IMR-90 (cell line): ENCODE measurements at regions not wholly inside any gene's neighbourhood (a gene's known extent, or its start where the extent isn't known, plus 50 kb on each side); places are given as distances from the start of the nearest gene placed in this dataset.

Source experiments
- ATAC-seq: fragments of 200-7000 bp; cut with Tn5 transposase; 2 replicates; pipeline ENCODE4 v1.9.1; 2020; ENCODE audit warnings: low read depth, mild to moderate bottlenecking, moderate library complexity
- BruUV-seq: library from RNA; stranded (reverse); fragments of 400-500 nt; replicated peaks from 2 replicates; lab custom pipeline; 2021; lab: Mats Ljungman, UMichigan
- CTCF ChIA-PET: fragments of 300-600 bp; formaldehyde crosslinking; extraction: SDS; loops from one replicate; lab custom pipeline; 2021; ENCODE audit warnings: antibody characterized with exemption; lab: Yijun Ruan, JAX
- POLR2A ChIA-PET: fragments of 300-600 bp; sonication (Branson Sonifier 250); formaldehyde crosslinking; loops from one replicate; lab custom pipeline; 2022; ENCODE audit warnings: antibody characterized with exemption; ENCODE audit not compliant: unreplicated experiment; lab: Charles Lee
- DNase-seq: peaks from one replicate; pipeline ENCODE4 v3.0.0; 2013
- H2AFZ ChIP-seq: replicated peaks from 2 replicates; pipeline ENCODE3; 2013; ENCODE audit warnings: low read length, mild to moderate bottlenecking; ENCODE audit not compliant: poor library complexity
- H2AK5ac ChIP-seq: 2 replicates; pipeline ENCODE4 v1.6.1; 2013; ENCODE audit warnings: low read depth, low read length, inconsistent platforms
- H2AK9ac ChIP-seq: replicated peaks from 2 replicates; pipeline ENCODE3; 2013; ENCODE audit warnings: mild to moderate bottlenecking, low read depth, low read length, moderate library complexity; ENCODE audit not compliant: poor library complexity
- H2BK120ac ChIP-seq: 2 replicates; pipeline ENCODE4 v1.6.1; 2013; ENCODE audit warnings: low read depth, low read length, inconsistent platforms
- H2BK15ac ChIP-seq: 3 replicates; pipeline ENCODE4 v1.6.1; 2013; ENCODE audit warnings: low read depth, low read length, inconsistent platforms
- H2BK20ac ChIP-seq: 2 replicates; pipeline ENCODE4 v1.6.1; 2013; ENCODE audit warnings: low read depth, mild to moderate bottlenecking, inconsistent platforms, low read length, moderate library complexity
- H2BK5ac ChIP-seq: 2 replicates; pipeline ENCODE4 v1.6.1; 2013; ENCODE audit warnings: mild to moderate bottlenecking, low read depth, low read length, inconsistent platforms; ENCODE audit not compliant: poor library complexity, severe bottlenecking
- H3K14ac ChIP-seq: replicated peaks from 2 replicates; pipeline ENCODE4 v1.6.1; 2013; ENCODE audit warnings: low read depth, low read length, inconsistent platforms
- H3K18ac ChIP-seq: 2 replicates; pipeline ENCODE4 v1.6.1; 2013; ENCODE audit warnings: low read depth, low read length, control low read depth
- H3K23ac ChIP-seq: 2 replicates; pipeline ENCODE4 v1.6.1; 2013; ENCODE audit warnings: low read depth, low read length, inconsistent platforms
- H3K27ac ChIP-seq: 2 replicates; pipeline ENCODE4 v1.5.1; 2013; ENCODE audit warnings: mild to moderate bottlenecking, control low read depth, low read length; ENCODE audit not compliant: insufficient read depth
- H3K27me3 ChIP-seq: 2 replicates; pipeline ENCODE4 v1.6.1; 2013; ENCODE audit warnings: low read length; ENCODE audit not compliant: control insufficient read depth, insufficient read depth
- H3K36me3 ChIP-seq: 2 replicates; pipeline ENCODE4 v1.6.1; 2013; ENCODE audit warnings: low read length, mixed read lengths; ENCODE audit not compliant: control insufficient read depth, insufficient read depth
- H3K4ac ChIP-seq: 2 replicates; pipeline ENCODE4 v1.6.1; 2013; ENCODE audit warnings: low read depth, low read length, inconsistent platforms
- H3K4me1 ChIP-seq: 2 replicates; pipeline ENCODE4 v1.6.1; 2013; ENCODE audit warnings: low read length, mixed read lengths; ENCODE audit not compliant: control insufficient read depth, insufficient read depth
- H3K4me2 ChIP-seq: 2 replicates; pipeline ENCODE4 v1.6.1; 2013; ENCODE audit warnings: low read depth, mild to moderate bottlenecking, control low read depth, low read length, moderate library complexity
- H3K4me3 ChIP-seq: 2 replicates; pipeline ENCODE4 v1.5.1; 2013; ENCODE audit warnings: low read depth, mild to moderate bottlenecking, control low read depth, low read length, moderate library complexity; ENCODE audit not compliant: insufficient read depth
- H3K56ac ChIP-seq: 2 replicates; pipeline ENCODE4 v1.6.1; 2013; ENCODE audit warnings: low read length, inconsistent platforms; ENCODE audit not compliant: insufficient read depth; ENCODE audit errors: extremely low read depth
- H3K79me1 ChIP-seq, 2 experiments: 2 replicates each; pipeline ENCODE4 v1.6.1; 2013; ENCODE audit warnings: low read length in 2 of 2, inconsistent platforms in 1 of 2, low read depth in 1 of 2
- H3K9ac ChIP-seq: 2 replicates; pipeline ENCODE4 v1.6.1; 2013; ENCODE audit warnings: low read depth, low read length, control low read depth
- H3K9me1 ChIP-seq: 2 replicates; pipeline ENCODE4 v1.6.1; 2013; ENCODE audit warnings: low read length, inconsistent platforms; ENCODE audit not compliant: insufficient read depth
- H3K9me3 ChIP-seq: 2 replicates; pipeline ENCODE4 v1.6.1; 2013; ENCODE audit warnings: low read length; ENCODE audit not compliant: control insufficient read depth, insufficient read depth
- H4K20me1 ChIP-seq: 2 replicates; pipeline ENCODE4 v1.6.1; 2013; ENCODE audit warnings: low read length, inconsistent platforms; ENCODE audit not compliant: insufficient read depth
- H4K5ac ChIP-seq: 2 replicates; pipeline ENCODE4 v1.6.1; 2013; ENCODE audit warnings: mild to moderate bottlenecking, low read depth, low read length, control low read depth
- H4K8ac ChIP-seq, 2 experiments: 2 replicates each; pipeline ENCODE4 v1.6.1; 2013; ENCODE audit warnings: low read depth in 2 of 2, low read length in 2 of 2, control low read depth in 1 of 2, inconsistent platforms in 1 of 2
- H4K91ac ChIP-seq: 2 replicates; pipeline ENCODE4 v1.6.1; 2013; ENCODE audit warnings: low read depth, low read length, inconsistent platforms; ENCODE audit not compliant: insufficient read depth
- CHD1 ChIP-seq: IDR thresholded peaks from 2 replicates; pipeline ENCODE4 v1.6.1; 2012; ENCODE audit warnings: low read depth, low read length, improper control_type of control experiment
- FOS ChIP-seq: fragments of 150-350 bp; IDR thresholded peaks from 2 replicates; pipeline ENCODE4 v1.6.1; 2016; ENCODE audit warnings: low read depth, low read length
- MAFK ChIP-seq: IDR thresholded peaks from 2 replicates; pipeline ENCODE4 v1.6.1; 2012; ENCODE audit warnings: low read depth, low read length, improper control_type of control experiment
- NFE2L2 ChIP-seq: fragments of 150-350 bp; IDR thresholded peaks from 2 replicates; pipeline ENCODE4 v1.6.1; 2016; ENCODE audit warnings: low read depth, mild to moderate bottlenecking, low read length
- POLR2A ChIP-seq: IDR thresholded peaks from 2 replicates; pipeline ENCODE4 v1.6.1; 2012; ENCODE audit warnings: mild to moderate bottlenecking, low read depth, low read length
- RAD21 ChIP-seq: IDR thresholded peaks from 2 replicates; pipeline ENCODE4 v1.6.1; 2012; ENCODE audit warnings: low read length, improper control_type of control experiment
- RCOR1 ChIP-seq: IDR thresholded peaks from 2 replicates; pipeline ENCODE4 v1.6.1; 2012; ENCODE audit warnings: mild to moderate bottlenecking, low read length, improper control_type of control experiment; ENCODE audit not compliant: insufficient replicate concordance
- RFX5 ChIP-seq: IDR thresholded peaks from 2 replicates; pipeline ENCODE4 v1.8.0; 2012; ENCODE audit warnings: low read depth, mild to moderate bottlenecking, low read length, moderate library complexity
- SMC3 ChIP-seq: fragments of 150-350 bp; IDR thresholded peaks from 2 replicates; pipeline ENCODE4 v1.6.1; 2016; ENCODE audit warnings: low read depth, mild to moderate bottlenecking, antibody characterized with exemption, low read length, moderate library complexity
- WGBS, 2 experiments: methylation state at CpG; one replicate each; pipeline versions ENCODE4 v1.1.5 to v1.1.7; 2013; ENCODE audit warnings: missing lambda C conversion rate in 2 of 2; ENCODE audit not compliant: insufficient read length in 1 of 2; ENCODE audit errors: extremely low coverage in 2 of 2; 5-methylcytosine and 5-hydroxymethylcytosine counted together
- dilution Hi-C: fragments of 300-500 bp; cut with HindIII; formaldehyde crosslinking; loops from one replicate; pipeline ENCODE4 v1.14.3; 2018; ENCODE audit warnings: low sequenced_read_pairs; ENCODE audit not compliant: unreplicated experiment
- in situ Hi-C: fragments of 300-500 bp; cut with MboI; formaldehyde crosslinking; loops from 3 replicates; pipeline ENCODE4 v1.14.3; 2019; ENCODE audit warnings: low sequenced_read_pairs, inconsistent platforms, mixed read lengths
- intact Hi-C: fragments of 100-400 bp; cut with micrococcal nuclease; formaldehyde crosslinking; loops from 2 replicates; pipeline ENCODE4 v1.10.0; 2022
- TF ChIP-seq, protein P1 (sequence below): fragments of 150-350 bp; IDR thresholded peaks from 2 replicates; pipeline ENCODE4 v1.6.1; 2017; ENCODE audit warnings: mild to moderate bottlenecking, antibody characterized with exemption, low read length, low read depth
- TF ChIP-seq, protein P2 (sequence below): conservative IDR thresholded peaks from 2 replicates; pipeline ENCODE4 v1.5.1; 2012; ENCODE audit warnings: mild to moderate bottlenecking, low read depth, low read length, improper control_type of control experiment

DNA sequence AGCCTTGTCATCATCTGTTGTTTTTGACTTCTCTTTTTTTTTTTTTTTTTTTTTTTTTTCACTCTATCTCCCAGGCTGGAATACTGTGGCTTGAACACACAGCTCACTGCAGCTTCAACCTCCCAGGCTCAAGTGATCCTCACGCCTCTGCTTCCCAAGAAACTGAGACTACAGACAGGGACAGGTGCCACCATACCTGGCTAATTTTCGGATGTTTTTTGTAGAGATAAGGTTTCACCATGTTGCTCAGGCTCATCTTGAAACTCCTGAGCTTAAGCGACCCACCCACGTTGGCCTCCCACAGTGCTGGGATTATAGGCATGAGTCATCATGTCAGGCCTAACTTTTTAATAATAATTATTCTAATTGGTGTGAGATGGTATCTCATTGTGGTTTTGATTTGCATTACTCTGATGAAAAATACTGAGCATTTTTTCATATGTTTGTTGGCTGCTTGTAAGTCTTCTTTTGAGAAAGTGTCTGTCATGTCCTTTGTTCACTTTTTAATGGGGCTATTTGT lies 51.3 kb upstream of the OR9G4 start:
- no peak overlapping the region for H3K23ac ChIP-seq
- H4K20me1 ChIP-seq: no peaks in the 10 kb centered on the region
- no peaks in the 10 kb centered on the region for H3K79me1 ChIP-seq
- H3K9ac ChIP-seq: no peak overlapping the region
- H3K56ac ChIP-seq: no peak overlapping the region
- no peak overlapping the region for H2BK20ac ChIP-seq
- H4K5ac ChIP-seq: no peak overlapping the region
- no peak overlapping the region for H2BK5ac ChIP-seq
- no peak overlapping the region for H3K14ac ChIP-seq
- H4K91ac ChIP-seq: no peak overlapping the region
- intact Hi-C loops (loop anchor here (10.0 kb wide), 1 partner anchor 45 kb away; no protein-coding TSS in a partner anchor), dilution Hi-C loops (no loop called here), in situ Hi-C loops (no loop called here)
- ATAC-seq (no peak), DNase-seq (no peak)
- H4K8ac ChIP-seq: no peak overlapping the region
- TF ChIP-seq, protein P1, sequence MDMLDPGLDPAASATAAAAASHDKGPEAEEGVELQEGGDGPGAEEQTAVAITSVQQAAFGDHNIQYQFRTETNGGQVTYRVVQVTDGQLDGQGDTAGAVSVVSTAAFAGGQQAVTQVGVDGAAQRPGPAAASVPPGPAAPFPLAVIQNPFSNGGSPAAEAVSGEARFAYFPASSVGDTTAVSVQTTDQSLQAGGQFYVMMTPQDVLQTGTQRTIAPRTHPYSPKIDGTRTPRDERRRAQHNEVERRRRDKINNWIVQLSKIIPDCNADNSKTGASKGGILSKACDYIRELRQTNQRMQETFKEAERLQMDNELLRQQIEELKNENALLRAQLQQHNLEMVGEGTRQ: no peak
- TF ChIP-seq SMC3 (no peak), RFX5 (no peak), RCOR1 (no peak), RAD21 (no peak), FOS (no peak), NFE2L2 (no peak), MAFK (no peak), CHD1 (no peak), POLR2A (no peak)
- TF ChIP-seq, protein P2, sequence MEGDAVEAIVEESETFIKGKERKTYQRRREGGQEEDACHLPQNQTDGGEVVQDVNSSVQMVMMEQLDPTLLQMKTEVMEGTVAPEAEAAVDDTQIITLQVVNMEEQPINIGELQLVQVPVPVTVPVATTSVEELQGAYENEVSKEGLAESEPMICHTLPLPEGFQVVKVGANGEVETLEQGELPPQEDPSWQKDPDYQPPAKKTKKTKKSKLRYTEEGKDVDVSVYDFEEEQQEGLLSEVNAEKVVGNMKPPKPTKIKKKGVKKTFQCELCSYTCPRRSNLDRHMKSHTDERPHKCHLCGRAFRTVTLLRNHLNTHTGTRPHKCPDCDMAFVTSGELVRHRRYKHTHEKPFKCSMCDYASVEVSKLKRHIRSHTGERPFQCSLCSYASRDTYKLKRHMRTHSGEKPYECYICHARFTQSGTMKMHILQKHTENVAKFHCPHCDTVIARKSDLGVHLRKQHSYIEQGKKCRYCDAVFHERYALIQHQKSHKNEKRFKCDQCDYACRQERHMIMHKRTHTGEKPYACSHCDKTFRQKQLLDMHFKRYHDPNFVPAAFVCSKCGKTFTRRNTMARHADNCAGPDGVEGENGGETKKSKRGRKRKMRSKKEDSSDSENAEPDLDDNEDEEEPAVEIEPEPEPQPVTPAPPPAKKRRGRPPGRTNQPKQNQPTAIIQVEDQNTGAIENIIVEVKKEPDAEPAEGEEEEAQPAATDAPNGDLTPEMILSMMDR: no peak
- no peaks in the 10 kb centered on the region for H3K4me1 ChIP-seq
- H3K36me3 ChIP-seq: no peaks in the 10 kb centered on the region
- H2BK120ac ChIP-seq: no peak overlapping the region
- no peak overlapping the region for H2AK5ac ChIP-seq
- H3K4me3 ChIP-seq: no peak overlapping the region
- H2AK9ac ChIP-seq: no peak overlapping the region
- no peak overlapping the region for H3K18ac ChIP-seq
- CTCF ChIA-PET: no interaction called here
- H3K9me3 ChIP-seq: no peaks in the 10 kb centered on the region
- H3K9me1 ChIP-seq: no peaks in the 10 kb centered on the region
- no peaks in the 10 kb centered on the region for H3K27me3 ChIP-seq
- H2BK15ac ChIP-seq: no peak overlapping the region
- POLR2A ChIA-PET: no interaction called here
- BruUV-seq: no TSS peak
- H3K4ac ChIP-seq: no peak overlapping the region
- H3K4me2 ChIP-seq: no peak overlapping the region
- no peak overlapping the region for H2AFZ ChIP-seq
- no peak overlapping the region for H3K27ac ChIP-seq
- WGBS, 2 experiments: no CpG with 5 or more reads among the region's 4 CpGs
